ENCODE measurements at regions not wholly inside any gene's neighbourhood (a gene's known extent, or its start where the extent isn't known, plus 50 kb on each side); places are given as distances from the start of the nearest gene placed in this dataset.

- DNase-seq, result no peak
Observed at GRCh38 chr10:129372172-129372571, 94.9 kb upstream of the MGMT start.

GRCh38 chr10:129373231-129373630, 93.8 kb upstream of the MGMT start:
- DNase-seq, result no peak

GRCh38 chr10:129373718-129374117, 93.3 kb upstream of the MGMT start:
- DNase-seq, result no peak

- no peak for DNase-seq
Observed at GRCh38 chr10:129375171-129375570, 91.9 kb upstream of the MGMT start.

- no peak for DNase-seq
Observed at GRCh38 chr10:129375912-129376311, 91.1 kb upstream of the MGMT start.

GRCh38 chr10:129380279-129380678, 86.8 kb upstream of the MGMT start:
- DNase-seq, result no peak

- no peak for DNase-seq
Observed at GRCh38 chr10:129381741-129382140, 85.3 kb upstream of the MGMT start.

GRCh38 chr10:129382401-129382800, 84.6 kb upstream of the MGMT start:
- no peak for DNase-seq

GRCh38 chr10:129383651-129384050, 83.4 kb upstream of the MGMT start:
- DNase-seq, result no peak

- no peak for DNase-seq
Observed at GRCh38 chr10:129385600-129385999, 81.4 kb upstream of the MGMT start.

- DNase-seq, result no peak
Observed at GRCh38 chr10:129386415-129387257, 80.4 kb upstream of the MGMT start.

- no peak for DNase-seq
Observed at GRCh38 chr10:129387258-129387525, 79.8 kb upstream of the MGMT start.

- DNase-seq, result no peak
Observed at GRCh38 chr10:129388435-129388834, 78.6 kb upstream of the MGMT start.

- DNase-seq, result no peak
Observed at GRCh38 chr10:129389194-129389593, 77.8 kb upstream of the MGMT start.

GRCh38 chr10:129390147-129390546, 76.9 kb upstream of the MGMT start:
- DNase-seq, result no peak

- DNase-seq, result no peak
Observed at GRCh38 chr10:129390726-129391125, 76.3 kb upstream of the MGMT start.

- DNase-seq, result no peak
Observed at GRCh38 chr10:129391464-129391863, 75.6 kb upstream of the MGMT start.

GRCh38 chr10:129392855-129393254, 74.2 kb upstream of the MGMT start:
- no peak for DNase-seq

GRCh38 chr10:129393812-129394211, 73.2 kb upstream of the MGMT start:
- no peak for DNase-seq

- no peak for DNase-seq
Observed at GRCh38 chr10:129394518-129395328, 72.3 kb upstream of the MGMT start.

- no peak for DNase-seq
Observed at GRCh38 chr10:129396021-129396722, 70.9 kb upstream of the MGMT start.

GRCh38 chr10:129397198-129397974, 69.7 kb upstream of the MGMT start:
- DNase-seq, result no peak

GRCh38 chr10:129398711-129399141, 68.3 kb upstream of the MGMT start:
- no peak for DNase-seq

Measured in NCI-H2227 treated with DMSO at 0.1 percent for 48 hours (cell line).